Spleen (tissue), 7 donors: ENCODE measurements at regions not wholly inside any gene's neighbourhood (a gene's known extent, or its start where the extent isn't known, plus 50 kb on each side); places are given as distances from the start of the nearest gene placed in this dataset.

ENCODE experiments used
- CTCF ChIP-seq, 11 experiments: fragments of 200-600 bp in 7 of 11; fragments of 450-650 bp in 4 of 11; sonication (generic) in 4 of 11; IDR thresholded peaks in 8 of 11; conservative IDR thresholded peaks in 3 of 11; 1 replicate in 7 of 11; 2 replicates in 4 of 11; pipeline versions ENCODE4 v1.4.0 to v1.8.0; 2016 to 2021; ENCODE audit warnings: antibody characterized with exemption in 11 of 11, inconsistent platforms in 4 of 11, mild to moderate bottlenecking in 1 of 11
- POLR2A ChIP-seq, 3 donors: fragments of 450-650 bp; IDR thresholded peaks; one replicate each; pipeline ENCODE4 v1.5.1; 2017; ENCODE audit warnings: antibody characterized with exemption in 3 of 3, mild to moderate bottlenecking in 1 of 3
- donor health status: DM: no; HTN: no; CAD: no; lungs with moderate emphysema.
- donor health status: DM: no; HTN: no; CAD: no.
- donor health status: DM: no; HTN: no; CAD: no.

- TF ChIP-seq CTCF (IDR thresholded peaks at IDR 0.05 in 8 of 11, conservative IDR thresholded peaks at IDR 0.05 in 3 of 11) (no peak), POLR2A (IDR thresholded peaks at IDR 0.05) (no peak)
These were observed 74.2 kb downstream of the PRORP start for GRCh38 chr14:35196571-35196970.
